Calu3 (cell line): ENCODE measurements at regions not wholly inside any gene's neighbourhood (a gene's known extent, or its start where the extent isn't known, plus 50 kb on each side); places are given as distances from the start of the nearest gene placed in this dataset.

ENCODE experiments used
- BruUV-seq: library from RNA; stranded (reverse); fragments of 400-500 nt; replicated peaks from 2 replicates; lab custom pipeline; 2021; lab: Mats Ljungman, UMichigan
- CTCF ChIA-PET: fragments of 300-600 bp; sonication (Branson Sonifier 250); formaldehyde crosslinking; loops from one replicate; lab custom pipeline; 2022; ENCODE audit warnings: antibody characterized with exemption; lab: Charles Lee
- DNase-seq: peaks from one replicate; pipeline ENCODE4 v3.0.0; 2022
- H3K27ac Mint-ChIP-seq: one replicate; pipeline ENCODE4 v1.8.0; 2022; ENCODE audit warnings: mixed read lengths; ENCODE audit not compliant: unreplicated experiment
- H3K27me3 Mint-ChIP-seq: one replicate; pipeline ENCODE4 v1.8.0; 2022; ENCODE audit warnings: mixed read lengths; ENCODE audit not compliant: unreplicated experiment
- H3K36me3 Mint-ChIP-seq: one replicate; pipeline ENCODE4 v1.8.0; 2022; ENCODE audit warnings: mild to moderate bottlenecking, moderate library complexity, mixed read lengths; ENCODE audit not compliant: insufficient read depth, unreplicated experiment
- H3K4me1 Mint-ChIP-seq: one replicate; pipeline ENCODE4 v1.8.0; 2022; ENCODE audit warnings: mild to moderate bottlenecking, low read depth, mixed read lengths; ENCODE audit not compliant: unreplicated experiment
- H3K4me3 Mint-ChIP-seq: one replicate; pipeline ENCODE4 v1.8.0; 2022; ENCODE audit warnings: mild to moderate bottlenecking, low read depth, moderate library complexity, mixed read lengths; ENCODE audit not compliant: unreplicated experiment
- H3K9me3 Mint-ChIP-seq: one replicate; pipeline ENCODE4 v1.8.0; 2022; ENCODE audit warnings: low read depth, mixed read lengths; ENCODE audit not compliant: unreplicated experiment
- CTCF ChIP-seq: fragments of 200-600 bp; IDR thresholded peaks from one replicate; pipeline ENCODE4 v1.8.0; 2022; ENCODE audit warnings: antibody characterized with exemption; ENCODE audit not compliant: unreplicated experiment
- intact Hi-C: fragments of 100-400 bp; cut with micrococcal nuclease; formaldehyde crosslinking; loops from one replicate; pipeline ENCODE4 v1.10.0; 2022; ENCODE audit not compliant: unreplicated experiment

- H3K4me3 Mint-ChIP-seq, result no peak overlapping the region
- no peak for DNase-seq
- no peaks in the 10 kb centered on the region for H3K9me3 Mint-ChIP-seq
- BruUV-seq, result no TSS peak
- H3K36me3 Mint-ChIP-seq, result no peaks in the 10 kb centered on the region
- H3K4me1 Mint-ChIP-seq, result no peaks in the 10 kb centered on the region
- H3K27ac Mint-ChIP-seq, result no peak overlapping the region
- CTCF ChIA-PET, result no interaction called here
- TF ChIP-seq CTCF, result no peak
- H3K27me3 Mint-ChIP-seq, result peaks cover 75% of the 10 kb centered on the region
- intact Hi-C loops, result no loop called here
Observed at GRCh38 chr20:40584130-40584809, 104.8 kb downstream of the MAFB start.

GRCh38 chr20:40583636-40584035, 105.4 kb downstream of the MAFB start:
- BruUV-seq, result no TSS peak
- CTCF ChIA-PET, result interaction anchor here (0.7 kb wide), 1 partner anchor 908 kb away, joined by 4 read pairs; no protein-coding TSS in a partner anchor
- Mint-ChIP-seq H3K9me3 (no peaks in the 10 kb centered on the region), H3K27me3 (peaks cover 73% of the 10 kb centered on the region), H3K36me3 (no peaks in the 10 kb centered on the region), H3K4me1 (no peaks in the 10 kb centered on the region), H3K4me3 (no peak overlapping the region), H3K27ac (no peak overlapping the region)
- intact Hi-C loops, result no loop called here
- no peak for DNase-seq
- no peak for TF ChIP-seq CTCF

GRCh38 chr20:40583205-40583604, 105.8 kb downstream of the MAFB start:
- no peak for TF ChIP-seq CTCF
- BruUV-seq, result no TSS peak
- no peaks in the 10 kb centered on the region for H3K36me3 Mint-ChIP-seq
- no peak overlapping the region for H3K4me3 Mint-ChIP-seq
- no peaks in the 10 kb centered on the region for H3K4me1 Mint-ChIP-seq
- no peak for DNase-seq
- no peaks in the 10 kb centered on the region for H3K9me3 Mint-ChIP-seq
- CTCF ChIA-PET, result interaction anchor here (0.7 kb wide), 1 partner anchor 908 kb away, joined by 4 read pairs; no protein-coding TSS in a partner anchor
- intact Hi-C loops, result no loop called here
- H3K27ac Mint-ChIP-seq, result no peak overlapping the region
- peaks cover 69% of the 10 kb centered on the region for H3K27me3 Mint-ChIP-seq

- Mint-ChIP-seq H3K4me1 (no peaks in the 10 kb centered on the region), H3K9me3 (no peaks in the 10 kb centered on the region), H3K27me3 (peaks cover 67% of the 10 kb centered on the region), H3K36me3 (no peaks in the 10 kb centered on the region), H3K27ac (no peak overlapping the region), H3K4me3 (no peak overlapping the region)
- no TSS peak for BruUV-seq
- DNase-seq, result no peak
- CTCF ChIA-PET, result no interaction called here
- intact Hi-C loops, result no loop called here
- TF ChIP-seq CTCF, result no peak
Observed at GRCh38 chr20:40582531-40582930, 106.5 kb downstream of the MAFB start.
